ENCODE measurements at regions not wholly inside any gene's neighbourhood (a gene's known extent, or its start where the extent isn't known, plus 50 kb on each side); places are given as distances from the start of the nearest gene placed in this dataset.
A peak's percentile ranks its signal among the peaks of the same experiment; 100 is the strongest.

- DNase-seq, result no peak
Measured at GRCh38 chr9:105828171-105828570, 133.8 kb downstream of the TMEM38B start.

- no peak for DNase-seq
Measured at GRCh38 chr9:105828596-105829213, 134.4 kb downstream of the TMEM38B start.

GRCh38 chr9:105830461-105830860, 136.1 kb downstream of the TMEM38B start:
- no peak for DNase-seq

GRCh38 chr9:105832096-105832710, 137.9 kb downstream of the TMEM38B start:
- no peak for DNase-seq

- no peak for DNase-seq
Measured at GRCh38 chr9:105833271-105833975, 139.1 kb downstream of the TMEM38B start.

- no peak for DNase-seq
Measured at GRCh38 chr9:105834404-105834803, 140.1 kb downstream of the TMEM38B start.

- no peak for DNase-seq
Measured at GRCh38 chr9:105835721-105836120, 141.4 kb downstream of the TMEM38B start.

- no peak for DNase-seq
Measured at GRCh38 chr9:105836936-105837660, 142.8 kb downstream of the TMEM38B start.

GRCh38 chr9:105841562-105841961, 147.2 kb downstream of the TMEM38B start:
- DNase-seq, result no peak

GRCh38 chr9:105842023-105842644, 147.8 kb downstream of the TMEM38B start:
- DNase-seq, result no peak

GRCh38 chr9:105846825-105847224, 152.5 kb downstream of the TMEM38B start:
- DNase-seq, result no peak

- no peak for DNase-seq
Measured at GRCh38 chr9:105850852-105851500, 156.6 kb downstream of the TMEM38B start.

GRCh38 chr9:105854026-105854782, 159.9 kb downstream of the TMEM38B start:
- no peak for DNase-seq

GRCh38 chr9:105854783-105855724, 160.7 kb downstream of the TMEM38B start:
- DNase-seq, result no peak

- no peak for DNase-seq
Measured at GRCh38 chr9:105855987-105856386, 161.6 kb downstream of the TMEM38B start.

- DNase-seq, result peak in 1 of 5 donors; percentile 20
Measured at GRCh38 chr9:105858006-105858690, 163.8 kb downstream of the TMEM38B start.

- no peak for DNase-seq
Measured at GRCh38 chr9:105858877-105859276, 164.5 kb downstream of the TMEM38B start.

GRCh38 chr9:105859428-105860091, 165.2 kb downstream of the TMEM38B start:
- peak in 1 of 5 donors; percentile 14 for DNase-seq

- DNase-seq, result no peak
Measured at GRCh38 chr9:105860516-105860915, 166.2 kb downstream of the TMEM38B start.

Data from T-helper 1 cell (primary cell).